GM12878 (cell line): ENCODE measurements at regions not wholly inside any gene's neighbourhood (a gene's known extent, or its start where the extent isn't known, plus 50 kb on each side); places are given as distances from the start of the nearest gene placed in this dataset.

Source experiments
- BCL3 ChIP-seq: IDR thresholded peaks from 2 replicates; pipeline ENCODE4 v1.6.1; 2011; ENCODE audit warnings: borderline replicate concordance, low read depth, mild to moderate bottlenecking, moderate library complexity, low read length; ENCODE audit not compliant: insufficient read depth, poor library complexity, severe bottlenecking
- BRCA1 ChIP-seq: IDR thresholded peaks from 2 replicates; pipeline ENCODE4 v1.6.1; 2011; ENCODE audit warnings: low read depth, low read length, improper control_type of control experiment
- SIN3A ChIP-seq: IDR thresholded peaks from 2 replicates; pipeline ENCODE4 v1.6.1; 2012; ENCODE audit warnings: low read depth, low read length, improper control_type of control experiment
- ZNF274 ChIP-seq: IDR thresholded peaks from one replicate; pipeline ENCODE4 v1.8.0; 2011; ENCODE audit not compliant: insufficient read length, insufficient read depth

- no peak for TF ChIP-seq BRCA1
- TF ChIP-seq ZNF274 = no peak
- no peak for TF ChIP-seq BCL3
- TF ChIP-seq SIN3A = no peak
These were observed 490.2 kb downstream of the IGSF11 start for GRCh38 chr3:118544458-118544857.
